ENCODE measurements at regions not wholly inside any gene's neighbourhood (a gene's known extent, or its start where the extent isn't known, plus 50 kb on each side); places are given as distances from the start of the nearest gene placed in this dataset.

- no peak for TF ChIP-seq CTCF (IDR thresholded peaks at IDR 0.05)
- TF ChIP-seq POLR2A (IDR thresholded peaks at IDR 0.05): no peak
Measured at GRCh38 chr22:22368516-22368915, 123.9 kb downstream of the VPREB1 start.

Measured in body of pancreas (tissue), 4 donors.